ENCODE measurements at regions not wholly inside any gene's neighbourhood (a gene's known extent, or its start where the extent isn't known, plus 50 kb on each side); places are given as distances from the start of the nearest gene placed in this dataset.

- TF ChIP-seq RFX5 (IDR thresholded peaks at IDR 0.05; ENCODE audit: low read depth, low read length) (no peak), USF2 (IDR thresholded peaks at IDR 0.05; ENCODE audit: low read depth, low read length) (no peak), ELK1 (IDR thresholded peaks at IDR 0.05; ENCODE audit: borderline replicate concordance, low read depth, low read length) (no peak)
These were observed 446.1 kb upstream of the PROX1 start for GRCh38 chr1:213541641-213542040.

All from IMR-90 (cell line).